Erythroblast (primary cell): ENCODE measurements at regions not wholly inside any gene's neighbourhood (a gene's known extent, or its start where the extent isn't known, plus 50 kb on each side); places are given as distances from the start of the nearest gene placed in this dataset.

Source experiments
- GATA1 ChIP-seq: IDR thresholded peaks from 2 replicates; pipeline ENCODE4 v1.6.1; 2011; ENCODE audit warnings: low read depth, mild to moderate bottlenecking, control low read depth, low read length, moderate library complexity
- POLR2A ChIP-seq: IDR thresholded peaks from 2 replicates; pipeline ENCODE4 v1.6.1; 2011; ENCODE audit warnings: mild to moderate bottlenecking, low read length

- TF ChIP-seq POLR2A (no peak), GATA1 (no peak)
Observed at GRCh38 chr4:41866799-41867677, 68.2 kb upstream of the TMEM33 start.
